Bone marrow (tissue), 2 donors: ENCODE measurements at regions not wholly inside any gene's neighbourhood (a gene's known extent, or its start where the extent isn't known, plus 50 kb on each side); places are given as distances from the start of the nearest gene placed in this dataset.

Experiments used
- DNase-seq, 2 donors: peaks; one replicate each; lab custom pipeline; 2025; lab: John Stamatoyannopoulos, UW

- DNase-seq: no peak
Observed at GRCh38 chr7:21029006-21029405, 242.3 kb upstream of the SP8 start.

- DNase-seq: no peak
Observed at GRCh38 chr7:21030237-21030871, 243.7 kb upstream of the SP8 start.

- DNase-seq: no peak
Observed at GRCh38 chr7:21041252-21041651, 254.6 kb upstream of the SP8 start.

- DNase-seq: no peak
Observed at GRCh38 chr7:21041666-21042065, 255.0 kb upstream of the SP8 start.

- DNase-seq: no peak
Observed at GRCh38 chr7:21044384-21044783, 257.7 kb upstream of the SP8 start.

- no peak for DNase-seq
Observed at GRCh38 chr7:21044913-21045568, 258.4 kb upstream of the SP8 start.

- no peak for DNase-seq
Observed at GRCh38 chr7:21051865-21052264, 265.2 kb upstream of the SP8 start.

- DNase-seq: no peak
Observed at GRCh38 chr7:21054427-21055112, 267.9 kb upstream of the SP8 start.

GRCh38 chr7:21059069-21059468 is 272.4 kb upstream of the SP8 start:
- no peak for DNase-seq

GRCh38 chr7:21063106-21063505 is 276.4 kb upstream of the SP8 start:
- DNase-seq: no peak

GRCh38 chr7:21064698-21065648 is 278.3 kb upstream of the SP8 start:
- DNase-seq: no peak

- DNase-seq: no peak
Observed at GRCh38 chr7:21066221-21066620, 279.5 kb upstream of the SP8 start.

GRCh38 chr7:21067216-21067615 is 280.5 kb upstream of the SP8 start:
- no peak for DNase-seq

GRCh38 chr7:21070571-21071090 is 283.9 kb upstream of the SP8 start:
- DNase-seq: no peak

GRCh38 chr7:21071561-21072501 is 285.1 kb upstream of the SP8 start:
- DNase-seq: no peak

- DNase-seq: no peak
Observed at GRCh38 chr7:21076054-21076453, 289.4 kb upstream of the SP8 start.

- DNase-seq: no peak
Observed at GRCh38 chr7:21076574-21076973, 289.9 kb upstream of the SP8 start.

GRCh38 chr7:21077602-21078001 is 290.9 kb upstream of the SP8 start:
- DNase-seq: no peak

GRCh38 chr7:21084286-21084685 is 297.6 kb upstream of the SP8 start:
- no peak for DNase-seq

GRCh38 chr7:21086688-21087087 is 300.0 kb upstream of the SP8 start:
- DNase-seq: no peak

- no peak for DNase-seq
Observed at GRCh38 chr7:21089653-21090052, 303.0 kb upstream of the SP8 start.
